Retinal pigment epithelial cell (primary cell): ENCODE measurements at regions not wholly inside any gene's neighbourhood (a gene's known extent, or its start where the extent isn't known, plus 50 kb on each side); places are given as distances from the start of the nearest gene placed in this dataset.

Source experiments
- DNase-seq: peaks from one replicate; pipeline ENCODE4 v3.0.0-alpha.2; 2010; ENCODE audit warnings: low read depth
- H3K4me3 ChIP-seq: 2 replicates; pipeline ENCODE4 v1.5.1; 2011; ENCODE audit warnings: mild to moderate bottlenecking, low read length, control low read depth, moderate library complexity
- CTCF ChIP-seq: conservative IDR thresholded peaks from 2 replicates; pipeline ENCODE4 v1.5.1; 2011; ENCODE audit warnings: low read depth, low read length, control low read depth, inconsistent platforms

- no peak for DNase-seq
Measured at GRCh38 chr19:29010276-29010675, 202.7 kb downstream of the UQCRFS1 start.

GRCh38 chr19:29006057-29006735, 206.8 kb downstream of the UQCRFS1 start:
- no peak for TF ChIP-seq CTCF
- no peak overlapping the region for H3K4me3 ChIP-seq
- DNase-seq, result no peak

More at GRCh38 chr19:29010276-29010675, 202.7 kb downstream of the UQCRFS1 start:
- TF ChIP-seq CTCF, result no peak
- H3K4me3 ChIP-seq, result no peak overlapping the region

GRCh38 chr19:29004796-29005195, 208.2 kb downstream of the UQCRFS1 start:
- DNase-seq, result no peak
- no peak for TF ChIP-seq CTCF
- H3K4me3 ChIP-seq, result no peak overlapping the region

- TF ChIP-seq CTCF, result no peak
- no peak overlapping the region for H3K4me3 ChIP-seq
- DNase-seq, result no peak
Measured at GRCh38 chr19:29003641-29004409, 209.1 kb downstream of the UQCRFS1 start.

GRCh38 chr19:29002336-29002735, 210.6 kb downstream of the UQCRFS1 start:
- TF ChIP-seq CTCF, result no peak
- no peak for DNase-seq
- H3K4me3 ChIP-seq, result no peak overlapping the region

- H3K4me3 ChIP-seq, result no peak overlapping the region
- TF ChIP-seq CTCF, result no peak
- no peak for DNase-seq
Measured at GRCh38 chr19:29001597-29002245, 211.2 kb downstream of the UQCRFS1 start.

GRCh38 chr19:29001141-29001581, 211.8 kb downstream of the UQCRFS1 start:
- DNase-seq, result no peak
- no peak overlapping the region for H3K4me3 ChIP-seq
- no peak for TF ChIP-seq CTCF
